ENCODE measurements at regions not wholly inside any gene's neighbourhood (a gene's known extent, or its start where the extent isn't known, plus 50 kb on each side); places are given as distances from the start of the nearest gene placed in this dataset.

GRCh38 chr7:85567983-85568382 is 381.1 kb upstream of the SEMA3D start:
- Histone ChIP-seq H3K27me3 (ENCODE audit: insufficient read depth, poor library complexity, severe bottlenecking) (no peaks in the 10 kb centered on the region), H3K27ac (replicated peaks) (no peak overlapping the region), H3K4me3 (replicated peaks; ENCODE audit: insufficient read depth, low read length) (no peak overlapping the region)
- TF ChIP-seq POLR2AphosphoS5 (IDR thresholded peaks at IDR 0.05; ENCODE audit: low read depth) (no peak), GABPA (IDR thresholded peaks at IDR 0.05; ENCODE audit: low read depth) (no peak)
- DNase-seq (ENCODE audit: low read depth in 1 of 2, low spot score in 1 of 2): no peak

- TF ChIP-seq REST (IDR thresholded peaks at IDR 0.05; ENCODE audit: insufficient replicate concordance, low read depth): no peak
- no peak for TF ChIP-seq POLR2AphosphoS5 (IDR thresholded peaks at IDR 0.05; ENCODE audit: low read depth)
- no peak for DNase-seq (ENCODE audit: low read depth in 1 of 2, low spot score in 1 of 2)
Measured at GRCh38 chr7:85566095-85566794, 379.4 kb upstream of the SEMA3D start.

GRCh38 chr7:85565276-85565675 is 378.4 kb upstream of the SEMA3D start:
- TF ChIP-seq REST (IDR thresholded peaks at IDR 0.05; ENCODE audit: insufficient replicate concordance, low read depth) (no peak), POLR2AphosphoS5 (IDR thresholded peaks at IDR 0.05; ENCODE audit: low read depth) (no peak), CTCF (IDR thresholded peaks at IDR 0.05; ENCODE audit: insufficient read depth, low read length) (no peak), GABPA (IDR thresholded peaks at IDR 0.05; ENCODE audit: low read depth) (no peak), SPI1 (IDR thresholded peaks at IDR 0.05; ENCODE audit: borderline replicate concordance, low read depth) (no peak)
- H3K27ac ChIP-seq (replicated peaks): no peak overlapping the region
- DNase-seq (ENCODE audit: low read depth in 1 of 2, low spot score in 1 of 2): no peak
- no peaks in the 10 kb centered on the region for H3K27me3 ChIP-seq (ENCODE audit: insufficient read depth, poor library complexity, severe bottlenecking)
- H3K4me3 ChIP-seq (replicated peaks; ENCODE audit: insufficient read depth, low read length): no peak overlapping the region

More at GRCh38 chr7:85566095-85566794, 379.4 kb upstream of the SEMA3D start:
- Histone ChIP-seq H3K27ac (replicated peaks) (no peak overlapping the region), H3K27me3 (ENCODE audit: insufficient read depth, poor library complexity, severe bottlenecking) (no peaks in the 10 kb centered on the region), H3K4me3 (replicated peaks; ENCODE audit: insufficient read depth, low read length) (no peak overlapping the region)

GRCh38 chr7:85564861-85565260 is 378.0 kb upstream of the SEMA3D start:
- no peak overlapping the region for H3K4me3 ChIP-seq (replicated peaks; ENCODE audit: insufficient read depth, low read length)
- DNase-seq (ENCODE audit: low read depth in 1 of 2, low spot score in 1 of 2): no peak
- H3K27ac ChIP-seq (replicated peaks): no peak overlapping the region
- no peak for TF ChIP-seq REST (IDR thresholded peaks at IDR 0.05; ENCODE audit: insufficient replicate concordance, low read depth)
- TF ChIP-seq POLR2AphosphoS5 (IDR thresholded peaks at IDR 0.05; ENCODE audit: low read depth): no peak
- TF ChIP-seq SPI1 (IDR thresholded peaks at IDR 0.05; ENCODE audit: borderline replicate concordance, low read depth): no peak
- TF ChIP-seq GABPA (IDR thresholded peaks at IDR 0.05; ENCODE audit: low read depth): no peak
- TF ChIP-seq CTCF (IDR thresholded peaks at IDR 0.05; ENCODE audit: insufficient read depth, low read length): no peak
- H3K27me3 ChIP-seq (ENCODE audit: insufficient read depth, poor library complexity, severe bottlenecking): no peaks in the 10 kb centered on the region

Measured in HL-60 (cell line).